Vagina (tissue), 2 donors: ENCODE measurements at regions not wholly inside any gene's neighbourhood (a gene's known extent, or its start where the extent isn't known, plus 50 kb on each side); places are given as distances from the start of the nearest gene placed in this dataset.

Source experiments
- POLR2A ChIP-seq, 2 donors: fragments of 450-650 bp; IDR thresholded peaks; one replicate each; pipeline ENCODE4 v1.6.1; 2017; ENCODE audit warnings: antibody characterized with exemption in 2 of 2, mild to moderate bottlenecking in 2 of 2, moderate library complexity in 2 of 2
- POLR2AphosphoS5 ChIP-seq, 2 donors: sonication (generic); formaldehyde crosslinking; IDR thresholded peaks; one replicate each; pipeline ENCODE4 v1.9.0; 2017; ENCODE audit warnings: antibody characterized with exemption in 2 of 2, mild to moderate bottlenecking in 2 of 2, low read depth in 1 of 2; ENCODE audit not compliant: insufficient read depth in 1 of 2
- TF ChIP-seq, protein P1 (sequence below), 3 experiments: fragments of 450-650 bp in 2 of 3; fragments of 200-600 bp in 1 of 3; sonication (generic) in 1 of 3; IDR thresholded peaks; one replicate each; pipeline ENCODE4 v1.5.1; 2017 to 2019; ENCODE audit warnings: antibody characterized with exemption in 3 of 3, mild to moderate bottlenecking in 2 of 3, moderate library complexity in 2 of 3

DNA sequence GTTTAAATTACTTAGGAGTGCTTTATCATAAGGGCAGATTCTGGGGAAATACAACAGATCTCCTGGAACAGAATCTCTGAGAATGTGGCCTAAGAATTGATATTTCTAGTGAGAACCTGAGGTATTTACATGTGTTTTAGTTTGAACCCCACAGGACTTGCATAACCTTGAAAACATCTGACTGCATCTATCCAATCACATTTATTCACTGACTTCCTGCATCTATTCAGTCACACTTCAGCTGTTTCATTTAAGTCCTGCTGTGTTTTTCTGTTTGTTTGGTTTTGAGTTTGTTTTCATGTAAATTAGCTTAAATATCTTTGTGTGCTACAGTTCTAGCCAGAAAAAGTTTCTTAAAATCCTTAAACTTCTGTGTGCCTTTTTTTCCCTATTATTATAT is 1260.7 kb downstream of the PLA2G4A start:
- TF ChIP-seq POLR2A (IDR thresholded peaks at IDR 0.05) (no peak), POLR2AphosphoS5 (IDR thresholded peaks at IDR 0.05; ENCODE audit: insufficient read depth in 1 of 2, low read depth in 1 of 2) (no peak)
- TF ChIP-seq, protein P1, sequence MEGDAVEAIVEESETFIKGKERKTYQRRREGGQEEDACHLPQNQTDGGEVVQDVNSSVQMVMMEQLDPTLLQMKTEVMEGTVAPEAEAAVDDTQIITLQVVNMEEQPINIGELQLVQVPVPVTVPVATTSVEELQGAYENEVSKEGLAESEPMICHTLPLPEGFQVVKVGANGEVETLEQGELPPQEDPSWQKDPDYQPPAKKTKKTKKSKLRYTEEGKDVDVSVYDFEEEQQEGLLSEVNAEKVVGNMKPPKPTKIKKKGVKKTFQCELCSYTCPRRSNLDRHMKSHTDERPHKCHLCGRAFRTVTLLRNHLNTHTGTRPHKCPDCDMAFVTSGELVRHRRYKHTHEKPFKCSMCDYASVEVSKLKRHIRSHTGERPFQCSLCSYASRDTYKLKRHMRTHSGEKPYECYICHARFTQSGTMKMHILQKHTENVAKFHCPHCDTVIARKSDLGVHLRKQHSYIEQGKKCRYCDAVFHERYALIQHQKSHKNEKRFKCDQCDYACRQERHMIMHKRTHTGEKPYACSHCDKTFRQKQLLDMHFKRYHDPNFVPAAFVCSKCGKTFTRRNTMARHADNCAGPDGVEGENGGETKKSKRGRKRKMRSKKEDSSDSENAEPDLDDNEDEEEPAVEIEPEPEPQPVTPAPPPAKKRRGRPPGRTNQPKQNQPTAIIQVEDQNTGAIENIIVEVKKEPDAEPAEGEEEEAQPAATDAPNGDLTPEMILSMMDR (IDR thresholded peaks at IDR 0.05), result no peak
